Panc1 (cell line): ENCODE measurements at regions not wholly inside any gene's neighbourhood (a gene's known extent, or its start where the extent isn't known, plus 50 kb on each side); places are given as distances from the start of the nearest gene placed in this dataset.

ENCODE experiments used
- ATAC-seq: fragments of 200-7000 bp; cut with Tn5 transposase; 2 replicates; pipeline ENCODE4 v1.9.1; 2020; ENCODE audit warnings: mild to moderate bottlenecking, moderate library complexity
- BruUV-seq: library from RNA; stranded (reverse); fragments of 400-500 nt; replicated peaks from 2 replicates; lab custom pipeline; 2021; lab: Mats Ljungman, UMichigan
- CTCF ChIA-PET: fragments of 300-600 bp; sonication (Branson Sonifier 250); formaldehyde crosslinking; loops from one replicate; lab custom pipeline; 2022; ENCODE audit warnings: antibody characterized with exemption; lab: Charles Lee
- POLR2A ChIA-PET: fragments of 300-600 bp; sonication (Branson Sonifier 250); formaldehyde crosslinking; loops from one replicate; lab custom pipeline; 2022; ENCODE audit warnings: antibody characterized with exemption; lab: Charles Lee
- DNase-seq: peaks from one replicate; pipeline ENCODE4 v3.0.0-alpha.2; 2010; ENCODE audit warnings: low read depth, low spot score
- H3K27ac ChIP-seq: 2 replicates; pipeline ENCODE4 v1.5.1; 2011; ENCODE audit warnings: mild to moderate bottlenecking, low read length, inconsistent platforms
- H3K27me3 ChIP-seq: fragments of 200-500 bp; sonication (Bioruptor generic); 2 replicates; pipeline ENCODE4 v1.6.0; 2014; ENCODE audit warnings: low read length, inconsistent platforms; ENCODE audit not compliant: control insufficient read depth, insufficient read depth
- H3K36me3 ChIP-seq: fragments of 200-500 bp; sonication (Bioruptor generic); 2 replicates; pipeline ENCODE4 v1.5.1; 2014; ENCODE audit warnings: inconsistent platforms, mild to moderate bottlenecking, low read length, moderate library complexity; ENCODE audit not compliant: control insufficient read depth, insufficient read depth
- H3K4me1 ChIP-seq: 2 replicates; pipeline ENCODE4 v1.5.1; 2011; ENCODE audit warnings: inconsistent platforms, mild to moderate bottlenecking, low read length, moderate library complexity; ENCODE audit not compliant: control insufficient read depth, insufficient read depth
- H3K4me3 ChIP-seq, 2 experiments: 2 replicates each; pipeline ENCODE4 v1.5.1; 2011 to 2012; ENCODE audit warnings: low read depth in 2 of 2, low read length in 2 of 2, mild to moderate bottlenecking in 2 of 2, inconsistent platforms in 1 of 2, moderate library complexity in 1 of 2
- H3K9me3 ChIP-seq: fragments of 200-500 bp; sonication (Bioruptor generic); 2 replicates; pipeline ENCODE4 v1.5.1; 2014; ENCODE audit warnings: low read depth, mild to moderate bottlenecking, inconsistent platforms, low read length, moderate library complexity; ENCODE audit not compliant: control insufficient read depth, insufficient read depth
- POLR2AphosphoS5 ChIP-seq: IDR thresholded peaks from 2 replicates; pipeline ENCODE4 v1.6.1; 2012; ENCODE audit warnings: mild to moderate bottlenecking, low read depth, low read length, moderate library complexity
- REST ChIP-seq, 2 experiments: IDR thresholded peaks; 2 replicates each; pipeline ENCODE4 v1.6.1; 2011 to 2012; ENCODE audit warnings: low read depth in 2 of 2, control low read depth in 1 of 2, low read length in 1 of 2, mild to moderate bottlenecking in 1 of 2, moderate library complexity in 1 of 2; ENCODE audit not compliant: insufficient read depth in 1 of 2
- SIN3A ChIP-seq: IDR thresholded peaks from 2 replicates; pipeline ENCODE4 v1.6.1; 2012; ENCODE audit warnings: low read depth, mild to moderate bottlenecking, low read length, moderate library complexity, borderline replicate concordance; ENCODE audit not compliant: insufficient read depth
- TCF7L2 ChIP-seq: IDR thresholded peaks from 2 replicates; pipeline ENCODE4 v1.6.1; 2011; ENCODE audit warnings: mild to moderate bottlenecking, low read depth, low read length, inconsistent platforms
- in situ Hi-C: cut with HindIII; loops from 2 replicates; pipeline ENCODE4 v1.10.0; 2016; ENCODE audit warnings: low sequenced_read_pairs, low pct_unique_long_range_greater_than_20kb
- intact Hi-C: fragments of 100-400 bp; cut with micrococcal nuclease; formaldehyde crosslinking; loops from one replicate; pipeline ENCODE4 v1.10.0; 2022; ENCODE audit not compliant: unreplicated experiment
- TF ChIP-seq, protein P1 (sequence below): fragments of 450-650 bp; IDR thresholded peaks from 2 replicates; pipeline ENCODE4 v1.5.1; 2017; ENCODE audit warnings: mild to moderate bottlenecking

DNA sequence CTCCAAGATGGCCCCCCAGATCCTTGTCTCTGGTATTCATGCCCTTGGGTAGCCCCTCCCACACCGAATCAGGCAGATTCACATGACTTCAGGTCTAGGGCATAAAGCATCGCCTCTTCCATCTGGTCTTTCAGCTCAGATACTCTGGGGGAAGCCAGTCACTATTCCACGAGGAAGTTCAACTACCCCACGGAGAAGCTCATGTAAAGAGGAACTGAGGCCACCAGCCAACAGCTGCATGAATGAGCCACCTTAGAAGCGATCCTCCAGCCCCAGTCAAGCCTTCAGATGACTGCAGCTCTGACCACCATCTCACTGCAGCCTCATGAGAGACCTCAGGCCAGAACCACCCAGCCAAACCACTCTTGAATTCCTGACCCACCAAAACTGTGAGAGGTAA lies 54.1 kb downstream of the SOCS3 start:
- ChIA-PET POLR2A (no interaction called here), CTCF (no interaction called here)
- no peak overlapping the region for H3K27ac ChIP-seq
- peaks cover 3% of the 10 kb centered on the region; the same call in 1 of the 2 replicates for H3K4me1 ChIP-seq
- in situ Hi-C loops, result no loop called here
- no peak for TF ChIP-seq REST (IDR thresholded peaks at IDR 0.05; ENCODE audit: insufficient read depth in 1 of 2, low read depth in 2 of 2, low read length in 1 of 2)
- TF ChIP-seq SIN3A, result no peak
- TF ChIP-seq TCF7L2, result no peak
- TF ChIP-seq POLR2AphosphoS5, result no peak
- TF ChIP-seq, protein P1, sequence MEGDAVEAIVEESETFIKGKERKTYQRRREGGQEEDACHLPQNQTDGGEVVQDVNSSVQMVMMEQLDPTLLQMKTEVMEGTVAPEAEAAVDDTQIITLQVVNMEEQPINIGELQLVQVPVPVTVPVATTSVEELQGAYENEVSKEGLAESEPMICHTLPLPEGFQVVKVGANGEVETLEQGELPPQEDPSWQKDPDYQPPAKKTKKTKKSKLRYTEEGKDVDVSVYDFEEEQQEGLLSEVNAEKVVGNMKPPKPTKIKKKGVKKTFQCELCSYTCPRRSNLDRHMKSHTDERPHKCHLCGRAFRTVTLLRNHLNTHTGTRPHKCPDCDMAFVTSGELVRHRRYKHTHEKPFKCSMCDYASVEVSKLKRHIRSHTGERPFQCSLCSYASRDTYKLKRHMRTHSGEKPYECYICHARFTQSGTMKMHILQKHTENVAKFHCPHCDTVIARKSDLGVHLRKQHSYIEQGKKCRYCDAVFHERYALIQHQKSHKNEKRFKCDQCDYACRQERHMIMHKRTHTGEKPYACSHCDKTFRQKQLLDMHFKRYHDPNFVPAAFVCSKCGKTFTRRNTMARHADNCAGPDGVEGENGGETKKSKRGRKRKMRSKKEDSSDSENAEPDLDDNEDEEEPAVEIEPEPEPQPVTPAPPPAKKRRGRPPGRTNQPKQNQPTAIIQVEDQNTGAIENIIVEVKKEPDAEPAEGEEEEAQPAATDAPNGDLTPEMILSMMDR, result no peak
- no peaks in the 10 kb centered on the region for H3K36me3 ChIP-seq
- H3K27me3 ChIP-seq, result no peaks in the 10 kb centered on the region
- ATAC-seq (no peak), DNase-seq (no peak)
- intact Hi-C loops, result no loop called here
- H3K9me3 ChIP-seq, result no peaks in the 10 kb centered on the region
- BruUV-seq, result no TSS peak
- H3K4me3 ChIP-seq, result no peak overlapping the region

- H3K27ac ChIP-seq, result no peak overlapping the region
- TF ChIP-seq SIN3A (no peak), POLR2AphosphoS5 (no peak), TCF7L2 (no peak), REST (IDR thresholded peaks at IDR 0.05; ENCODE audit: insufficient read depth in 1 of 2, low read depth in 2 of 2, low read length in 1 of 2) (no peak; a peak in 1 of 4 replicates)
- TF ChIP-seq, protein P1, result no peak
- H3K27me3 ChIP-seq, result no peaks in the 10 kb centered on the region
- POLR2A ChIA-PET, result no interaction called here
- no TSS peak for BruUV-seq
- ATAC-seq, result no peak
- no peaks in the 10 kb centered on the region for H3K36me3 ChIP-seq
- in situ Hi-C loops (no loop called here), intact Hi-C loops (no loop called here)
- no peaks in the 10 kb centered on the region for H3K9me3 ChIP-seq
- DNase-seq, result no peak
- CTCF ChIA-PET, result interaction anchor here (0.5 kb wide), 1 partner anchor 19 kb away, joined by 9 read pairs; no protein-coding TSS in a partner anchor
- H3K4me3 ChIP-seq, result no peak overlapping the region
- peaks cover 3% of the 10 kb centered on the region; the same call in 1 of the 2 replicates for H3K4me1 ChIP-seq
Observed at GRCh38 chr17:78304549-78305037, 55.3 kb downstream of the SOCS3 start.
